Heart right ventricle (tissue), 16 donors: ENCODE measurements at regions not wholly inside any gene's neighbourhood (a gene's known extent, or its start where the extent isn't known, plus 50 kb on each side); places are given as distances from the start of the nearest gene placed in this dataset.

Source experiments
- ATAC-seq, 8 donors: fragments of 200-7000 bp; cut with Tn5 transposase; one replicate each; pipeline ENCODE4 v1.9.1; 2020; ENCODE audit warnings: mild to moderate bottlenecking in 8 of 8, moderate library complexity in 8 of 8, moderate number of reproducible peaks in 1 of 8
- DNase-seq, 2 donors: peaks; one replicate each; pipeline ENCODE4 v3.0.0-alpha.2; 2020
- H3K27ac ChIP-seq, 10 donors: fragments of 200-600 bp; sonication (generic) in 2 of 10; one replicate each; pipeline versions ENCODE4 v1.5.0 to v1.8.0; 2020 to 2022; ENCODE audit warnings: mild to moderate bottlenecking in 3 of 10
- H3K27me3 ChIP-seq, 7 donors: fragments of 200-600 bp; one replicate each; pipeline ENCODE4 v1.8.0; 2021 to 2022; ENCODE audit warnings: mild to moderate bottlenecking in 2 of 7
- H3K36me3 ChIP-seq, 9 donors: fragments of 200-600 bp; sonication (generic) in 1 of 9; one replicate each; pipeline versions ENCODE4 v1.5.0 to v1.8.0; 2020 to 2022; ENCODE audit warnings: mild to moderate bottlenecking in 2 of 9
- H3K4me1 ChIP-seq, 9 donors: fragments of 200-600 bp; sonication (generic) in 1 of 9; one replicate each; pipeline versions ENCODE4 v1.5.0 to v1.8.0; 2020 to 2022; ENCODE audit warnings: mild to moderate bottlenecking in 4 of 9
- H3K4me3 ChIP-seq, 10 donors: fragments of 200-600 bp; sonication (generic) in 2 of 10; one replicate each; pipeline versions ENCODE4 v1.5.0 to v1.8.0; 2020 to 2022; ENCODE audit warnings: mild to moderate bottlenecking in 7 of 10, moderate library complexity in 2 of 10
- H3K9me3 ChIP-seq, 11 donors: fragments of 200-600 bp in 10 of 11; sonication (generic) in 2 of 11; one replicate each; pipeline versions ENCODE4 v1.5.0 to v1.8.0; 2013 to 2022; ENCODE audit warnings: mild to moderate bottlenecking in 2 of 11, control low read depth in 1 of 11, moderate library complexity in 1 of 11
- CTCF ChIP-seq, 9 donors: fragments of 200-600 bp; sonication (generic) in 2 of 9; IDR thresholded peaks; one replicate each; pipeline versions ENCODE4 v1.5.0 to v1.8.0; 2021 to 2022; ENCODE audit warnings: antibody characterized with exemption in 9 of 9, mild to moderate bottlenecking in 5 of 9, moderate library complexity in 1 of 9
- WGBS, 2 donors: extraction: QIAGEN DNeasy Blood & Tissue Kit; methylation state at CpG; one replicate each; pipeline ENCODE4 v1.1.7; 2013; ENCODE audit warnings: inconsistent platforms in 1 of 2; 5-methylcytosine and 5-hydroxymethylcytosine counted together
- intact Hi-C, 10 donors: fragments of 100-400 bp; cut with DNase I; formaldehyde crosslinking; loops; one replicate each; pipeline versions ENCODE4 v1.11.1 to v1.14.2; 2022
- donor health status: Arrhythmogenic right ventricular cardiomyopathy.
- donor health status: ischemic (EF 13 %, LVEDD 7.1; RV severe dilation, severe dysfunction).
- donor health status: healthy with polysubstance abuse.
- donor health status: DM: no; HTN: yes; CAD: no.
- donor health status: DM: no; HTN: no; CAD: no.
- donor health status: ischemic (EF 25% LVEDD 6.9; RV normal size, moderate dysfunction).
- donor health status: ischemic (EF 25% LVEDD 5.7; RV mildly dilated, moderate dysfunction).
- donor health status: healthy.
- donor health status: DM: yes; HTN: yes; CAD: no.
- donor health status: Ischemic cardiomyopathy.
- donor health status: ischemic (EF 35%, LVEDD 5.7; RV mildly dilated, moderate dysfunction).
- donor health status: nonischemic (EF 11% LVEDD 7.7; RV severe dilation, severe dysfunction).
- donor health status: DM: yes; HTN: yes; CAD: no.
- donor health status: PGD.
- donor health status: ischemic (EF 29% LVEDD 5.4; RV normal size, mild dysfunction).
- donor health status: nonischemic (EF 23%, LVEDD 6.1; RV moderate dilation, normal function).

- intact Hi-C loops = loop anchor here in 1 of 10 donors (10.0 kb wide), 1 partner anchor 64 kb away; no protein-coding TSS in a partner anchor
- H3K4me1 ChIP-seq = no peaks in the 10 kb centered on the region
- no peaks in the 10 kb centered on the region for H3K27me3 ChIP-seq
- H3K27ac ChIP-seq = no peak overlapping the region
- H3K36me3 ChIP-seq = no peaks in the 10 kb centered on the region
- H3K9me3 ChIP-seq = no peaks in the 10 kb centered on the region
- TF ChIP-seq CTCF (IDR thresholded peaks at IDR 0.05) = no peak
- 95% methylated on average over 4 of the region's 4 CpGs for WGBS, 2 donors
- DNase-seq (no peak), ATAC-seq (no peak)
- H3K4me3 ChIP-seq = no peak overlapping the region
Measured at GRCh38 chr9:20138841-20139240, 350.0 kb upstream of the SLC24A2 start.

GRCh38 chr9:20138116-20138515, 349.3 kb upstream of the SLC24A2 start:
- H3K36me3 ChIP-seq = no peaks in the 10 kb centered on the region
- H3K27ac ChIP-seq = no peak overlapping the region
- no peak for DNase-seq
- intact Hi-C loops = loop anchor here in 1 of 10 donors (10.0 kb wide), 1 partner anchor 63 kb away; no protein-coding TSS in a partner anchor
- no peak for ATAC-seq
- TF ChIP-seq CTCF (IDR thresholded peaks at IDR 0.05) = no peak
- H3K27me3 ChIP-seq = no peaks in the 10 kb centered on the region
- no peak overlapping the region for H3K4me3 ChIP-seq
- no peaks in the 10 kb centered on the region for H3K9me3 ChIP-seq
- H3K4me1 ChIP-seq = no peaks in the 10 kb centered on the region

GRCh38 chr9:20137425-20137824, 348.6 kb upstream of the SLC24A2 start:
- DNase-seq = no peak
- intact Hi-C loops = loop anchor here in 1 of 10 donors (10.0 kb wide), 1 partner anchor 63 kb away; no protein-coding TSS in a partner anchor
- Histone ChIP-seq H3K27ac (no peak overlapping the region), H3K4me3 (no peak overlapping the region), H3K9me3 (no peaks in the 10 kb centered on the region), H3K4me1 (no peaks in the 10 kb centered on the region), H3K36me3 (no peaks in the 10 kb centered on the region), H3K27me3 (no peaks in the 10 kb centered on the region)
- TF ChIP-seq CTCF (IDR thresholded peaks at IDR 0.05) = no peak
- 69 to 74% methylated on average over 1 of the region's 1 CpG for WGBS, 2 donors
- ATAC-seq = no peak

- H3K4me3 ChIP-seq = no peak overlapping the region
- intact Hi-C loops = loop anchor here in 1 of 10 donors (10.0 kb wide), 1 partner anchor 60 kb away; no protein-coding TSS in a partner anchor
- no peak for TF ChIP-seq CTCF (IDR thresholded peaks at IDR 0.05)
- H3K4me1 ChIP-seq = no peaks in the 10 kb centered on the region
- no peaks in the 10 kb centered on the region for H3K36me3 ChIP-seq
- DNase-seq (no peak), ATAC-seq (no peak)
- no peaks in the 10 kb centered on the region for H3K9me3 ChIP-seq
- no peaks in the 10 kb centered on the region for H3K27me3 ChIP-seq
- no peak overlapping the region for H3K27ac ChIP-seq
- 30 to 44% methylated on average over 7 of the region's 7 CpGs for WGBS, 2 donors
Measured at GRCh38 chr9:20135119-20135697, 346.4 kb upstream of the SLC24A2 start.
